EH (cell line): ENCODE measurements at regions not wholly inside any gene's neighbourhood (a gene's known extent, or its start where the extent isn't known, plus 50 kb on each side); places are given as distances from the start of the nearest gene placed in this dataset.
"Not testable (repeated sequence)": the region's sequence is repeated elsewhere in the genome, so short reads cannot be mapped to it uniquely, and the experiment has no call there.

Experiments used
- DNase-seq: peaks from one replicate; pipeline ENCODE4 v3.0.0-alpha.2; 2015; ENCODE audit warnings: low read depth

- no peak for DNase-seq
Measured at GRCh38 chr13:44661936-44662335, 85.8 kb upstream of the TSC22D1 start.

GRCh38 chr13:44660050-44660449 is 83.9 kb upstream of the TSC22D1 start:
- DNase-seq: peak; percentile 56

- DNase-seq: peak; percentile 74
Measured at GRCh38 chr13:44652962-44653660, 77.0 kb upstream of the TSC22D1 start.

GRCh38 chr13:44652168-44652567 is 76.0 kb upstream of the TSC22D1 start:
- DNase-seq: no peak

- no peak for DNase-seq
Measured at GRCh38 chr13:44651724-44652123, 75.6 kb upstream of the TSC22D1 start.

- DNase-seq: no peak
Measured at GRCh38 chr13:44651209-44651608, 75.1 kb upstream of the TSC22D1 start.

GRCh38 chr13:44649834-44650233 is 73.7 kb upstream of the TSC22D1 start:
- peak; percentile 10 for DNase-seq

GRCh38 chr13:44649104-44649428 is 72.9 kb upstream of the TSC22D1 start:
- no peak for DNase-seq

GRCh38 chr13:44648392-44649103 is 72.4 kb upstream of the TSC22D1 start:
- DNase-seq: peak; percentile 14

- DNase-seq: not testable (repeated sequence)
Measured at GRCh38 chr13:44647560-44647959, 71.4 kb upstream of the TSC22D1 start.

- DNase-seq: no peak
Measured at GRCh38 chr13:44646044-44646443, 69.9 kb upstream of the TSC22D1 start.

- DNase-seq: no peak
Measured at GRCh38 chr13:44643256-44643655, 67.1 kb upstream of the TSC22D1 start.

GRCh38 chr13:44637581-44637980 is 61.5 kb upstream of the TSC22D1 start:
- DNase-seq: no peak

GRCh38 chr13:44629465-44630183 is 53.5 kb upstream of the TSC22D1 start:
- peak; percentile 92 for DNase-seq

- DNase-seq: peak; percentile 59
Measured at GRCh38 chr13:44628826-44629225, 52.7 kb upstream of the TSC22D1 start.

- DNase-seq: peak; percentile 85
Measured at GRCh38 chr13:44627441-44627840, 51.3 kb upstream of the TSC22D1 start.

GRCh38 chr13:44626176-44626575 is 50.0 kb upstream of the TSC22D1 start:
- DNase-seq: no peak
